ENCODE measurements at regions not wholly inside any gene's neighbourhood (a gene's known extent, or its start where the extent isn't known, plus 50 kb on each side); places are given as distances from the start of the nearest gene placed in this dataset.

- no peak for DNase-seq (ENCODE audit: low read depth, low spot score)
- H3K9me3 Mint-ChIP-seq: peaks cover 5% of the 10 kb centered on the region
- TF ChIP-seq, protein P1, sequence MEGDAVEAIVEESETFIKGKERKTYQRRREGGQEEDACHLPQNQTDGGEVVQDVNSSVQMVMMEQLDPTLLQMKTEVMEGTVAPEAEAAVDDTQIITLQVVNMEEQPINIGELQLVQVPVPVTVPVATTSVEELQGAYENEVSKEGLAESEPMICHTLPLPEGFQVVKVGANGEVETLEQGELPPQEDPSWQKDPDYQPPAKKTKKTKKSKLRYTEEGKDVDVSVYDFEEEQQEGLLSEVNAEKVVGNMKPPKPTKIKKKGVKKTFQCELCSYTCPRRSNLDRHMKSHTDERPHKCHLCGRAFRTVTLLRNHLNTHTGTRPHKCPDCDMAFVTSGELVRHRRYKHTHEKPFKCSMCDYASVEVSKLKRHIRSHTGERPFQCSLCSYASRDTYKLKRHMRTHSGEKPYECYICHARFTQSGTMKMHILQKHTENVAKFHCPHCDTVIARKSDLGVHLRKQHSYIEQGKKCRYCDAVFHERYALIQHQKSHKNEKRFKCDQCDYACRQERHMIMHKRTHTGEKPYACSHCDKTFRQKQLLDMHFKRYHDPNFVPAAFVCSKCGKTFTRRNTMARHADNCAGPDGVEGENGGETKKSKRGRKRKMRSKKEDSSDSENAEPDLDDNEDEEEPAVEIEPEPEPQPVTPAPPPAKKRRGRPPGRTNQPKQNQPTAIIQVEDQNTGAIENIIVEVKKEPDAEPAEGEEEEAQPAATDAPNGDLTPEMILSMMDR (conservative IDR thresholded peaks at IDR 0.05): no peak
- H3K4me1 Mint-ChIP-seq: no peaks in the 10 kb centered on the region
- peaks cover 4% of the 10 kb centered on the region for H3K36me3 Mint-ChIP-seq (ENCODE audit: low read depth)
- H3K4me3 Mint-ChIP-seq: no peak overlapping the region
- no peaks in the 10 kb centered on the region for H3K27me3 Mint-ChIP-seq (ENCODE audit: low read depth)
- no peak overlapping the region for H3K27ac Mint-ChIP-seq (ENCODE audit: unreplicated experiment)
These were observed 755.7 kb downstream of the HDGFL1 start for GRCh38 chr6:23325065-23325464.

- H3K27me3 Mint-ChIP-seq (ENCODE audit: low read depth): no peaks in the 10 kb centered on the region
- DNase-seq (ENCODE audit: low read depth, low spot score): no peak
- H3K36me3 Mint-ChIP-seq (ENCODE audit: low read depth): peaks cover 4% of the 10 kb centered on the region
- H3K9me3 Mint-ChIP-seq: peaks cover 5% of the 10 kb centered on the region
- H3K4me1 Mint-ChIP-seq: no peaks in the 10 kb centered on the region
- TF ChIP-seq, protein P1 (conservative IDR thresholded peaks at IDR 0.05): no peak
- no peak overlapping the region for H3K27ac Mint-ChIP-seq (ENCODE audit: unreplicated experiment)
- H3K4me3 Mint-ChIP-seq: no peak overlapping the region
These were observed 758.3 kb downstream of the HDGFL1 start for GRCh38 chr6:23327621-23328020.

- Mint-ChIP-seq H3K36me3 (ENCODE audit: low read depth) (peaks cover 4% of the 10 kb centered on the region), H3K4me3 (no peak overlapping the region), H3K27me3 (ENCODE audit: low read depth) (no peaks in the 10 kb centered on the region), H3K4me1 (no peaks in the 10 kb centered on the region), H3K9me3 (peaks cover 10% of the 10 kb centered on the region), H3K27ac (ENCODE audit: unreplicated experiment) (no peak overlapping the region)
- DNase-seq (ENCODE audit: low read depth, low spot score): no peak
- TF ChIP-seq, protein P1 (conservative IDR thresholded peaks at IDR 0.05): no peak
These were observed 759.7 kb downstream of the HDGFL1 start for GRCh38 chr6:23329086-23329485.

DNA sequence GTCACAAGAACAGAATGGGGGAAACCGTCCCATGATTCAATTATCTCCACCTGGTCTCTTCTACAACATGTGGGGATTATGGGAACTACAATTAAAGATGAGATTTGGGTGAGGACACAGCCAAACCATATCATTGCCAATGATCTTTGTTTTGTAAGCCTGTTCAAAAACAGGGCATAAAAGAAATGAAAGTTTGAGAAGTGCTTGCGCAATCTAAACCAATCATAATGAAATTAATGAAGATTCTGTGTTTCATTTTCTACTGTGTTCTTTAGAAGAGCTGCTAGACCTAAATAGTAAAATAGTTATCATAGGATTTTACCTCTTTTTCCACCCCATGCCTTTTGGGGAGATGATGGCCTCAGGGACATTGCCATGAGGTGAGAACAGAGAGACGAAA is 761.3 kb downstream of the HDGFL1 start:
- no peak for DNase-seq (ENCODE audit: low read depth, low spot score)
- no peaks in the 10 kb centered on the region for H3K4me1 Mint-ChIP-seq
- no peaks in the 10 kb centered on the region for H3K27me3 Mint-ChIP-seq (ENCODE audit: low read depth)
- no peak overlapping the region for H3K4me3 Mint-ChIP-seq
- peaks cover 10% of the 10 kb centered on the region for H3K9me3 Mint-ChIP-seq
- H3K36me3 Mint-ChIP-seq (ENCODE audit: low read depth): peaks cover 4% of the 10 kb centered on the region
- H3K27ac Mint-ChIP-seq (ENCODE audit: unreplicated experiment): no peak overlapping the region
- TF ChIP-seq, protein P1 (conservative IDR thresholded peaks at IDR 0.05): no peak

DNA sequence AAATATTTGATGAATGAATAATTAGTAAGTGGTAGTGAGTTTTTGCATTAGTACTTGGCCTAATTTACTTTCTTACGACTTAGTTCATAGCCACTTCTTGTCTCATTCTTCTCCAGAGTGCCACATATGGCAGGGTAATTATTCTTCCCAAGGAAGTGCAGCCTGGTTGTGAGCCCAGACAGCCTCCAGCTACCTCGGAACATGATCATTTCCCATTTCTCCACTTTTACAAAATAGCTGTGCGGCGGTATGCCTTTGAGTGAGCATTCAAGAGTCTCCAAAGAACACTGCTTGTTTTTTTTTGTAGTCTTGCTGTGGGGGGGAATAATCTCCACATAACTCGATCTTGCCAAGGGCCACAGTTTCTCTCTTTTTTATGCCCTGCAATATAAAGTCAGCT is 765.0 kb downstream of the HDGFL1 start:
- H3K4me3 Mint-ChIP-seq: no peak overlapping the region
- no peaks in the 10 kb centered on the region for H3K4me1 Mint-ChIP-seq
- no peak overlapping the region for H3K27ac Mint-ChIP-seq (ENCODE audit: unreplicated experiment)
- peaks cover 5% of the 10 kb centered on the region for H3K9me3 Mint-ChIP-seq
- H3K27me3 Mint-ChIP-seq (ENCODE audit: low read depth): no peaks in the 10 kb centered on the region
- TF ChIP-seq, protein P1 (conservative IDR thresholded peaks at IDR 0.05): no peak
- no peaks in the 10 kb centered on the region for H3K36me3 Mint-ChIP-seq (ENCODE audit: low read depth)
- no peak for DNase-seq (ENCODE audit: low read depth, low spot score)

DNA sequence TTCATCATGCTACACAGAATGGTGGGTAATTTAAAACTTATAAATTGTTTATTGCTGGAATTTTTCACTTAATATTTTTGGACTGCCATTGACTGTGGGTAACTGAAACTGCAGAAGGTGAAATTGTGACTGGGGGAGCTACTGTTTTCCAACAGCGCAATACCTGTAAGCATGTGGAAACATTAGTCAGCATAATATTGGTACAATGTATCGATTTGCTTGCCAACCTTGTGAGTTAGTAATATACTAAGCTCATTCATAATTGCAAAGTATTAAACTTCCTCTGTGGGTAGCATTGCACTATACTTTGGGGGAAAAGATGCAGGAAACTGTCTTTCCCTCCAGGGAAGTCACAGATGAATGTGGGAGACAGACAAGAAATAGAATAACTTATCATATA is 766.5 kb downstream of the HDGFL1 start:
- H3K27ac Mint-ChIP-seq (ENCODE audit: unreplicated experiment): no peak overlapping the region
- no peak overlapping the region for H3K4me3 Mint-ChIP-seq
- DNase-seq (ENCODE audit: low read depth, low spot score): no peak
- no peaks in the 10 kb centered on the region for H3K27me3 Mint-ChIP-seq (ENCODE audit: low read depth)
- no peaks in the 10 kb centered on the region for H3K36me3 Mint-ChIP-seq (ENCODE audit: low read depth)
- no peaks in the 10 kb centered on the region for H3K4me1 Mint-ChIP-seq
- H3K9me3 Mint-ChIP-seq: peaks cover 5% of the 10 kb centered on the region
- TF ChIP-seq, protein P1 (conservative IDR thresholded peaks at IDR 0.05): no peak
